ENCODE measurements at regions not wholly inside any gene's neighbourhood (a gene's known extent, or its start where the extent isn't known, plus 50 kb on each side); places are given as distances from the start of the nearest gene placed in this dataset.

DNA sequence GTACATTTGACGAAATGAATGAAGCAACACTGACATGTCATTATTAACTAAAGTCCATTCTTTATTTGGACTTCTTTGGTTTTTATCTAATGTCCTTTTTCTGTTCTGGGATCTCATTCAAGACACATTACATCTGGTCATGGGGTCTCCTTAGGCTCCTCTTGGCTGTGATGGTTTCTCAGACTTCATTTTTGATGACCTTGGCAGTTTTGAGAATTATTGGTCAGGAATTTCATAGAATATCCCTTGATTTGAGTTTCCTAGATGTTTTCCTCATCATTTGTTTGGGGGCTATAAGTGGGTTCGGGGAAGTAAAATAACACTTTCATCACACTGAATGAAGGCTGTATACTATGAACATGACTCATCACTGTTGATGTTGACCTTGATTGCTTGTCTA is 770.6 kb downstream of the AACS start:
- TF ChIP-seq, protein P1, sequence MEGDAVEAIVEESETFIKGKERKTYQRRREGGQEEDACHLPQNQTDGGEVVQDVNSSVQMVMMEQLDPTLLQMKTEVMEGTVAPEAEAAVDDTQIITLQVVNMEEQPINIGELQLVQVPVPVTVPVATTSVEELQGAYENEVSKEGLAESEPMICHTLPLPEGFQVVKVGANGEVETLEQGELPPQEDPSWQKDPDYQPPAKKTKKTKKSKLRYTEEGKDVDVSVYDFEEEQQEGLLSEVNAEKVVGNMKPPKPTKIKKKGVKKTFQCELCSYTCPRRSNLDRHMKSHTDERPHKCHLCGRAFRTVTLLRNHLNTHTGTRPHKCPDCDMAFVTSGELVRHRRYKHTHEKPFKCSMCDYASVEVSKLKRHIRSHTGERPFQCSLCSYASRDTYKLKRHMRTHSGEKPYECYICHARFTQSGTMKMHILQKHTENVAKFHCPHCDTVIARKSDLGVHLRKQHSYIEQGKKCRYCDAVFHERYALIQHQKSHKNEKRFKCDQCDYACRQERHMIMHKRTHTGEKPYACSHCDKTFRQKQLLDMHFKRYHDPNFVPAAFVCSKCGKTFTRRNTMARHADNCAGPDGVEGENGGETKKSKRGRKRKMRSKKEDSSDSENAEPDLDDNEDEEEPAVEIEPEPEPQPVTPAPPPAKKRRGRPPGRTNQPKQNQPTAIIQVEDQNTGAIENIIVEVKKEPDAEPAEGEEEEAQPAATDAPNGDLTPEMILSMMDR (IDR thresholded peaks at IDR 0.05; ENCODE audit: control insufficient read depth, insufficient read depth, low read depth, low read length, missing control alignments): no peak
- no peak overlapping the region for H3K4me3 ChIP-seq (ENCODE audit: control insufficient read depth, low read depth, low read length)
- DNase-seq (ENCODE audit: low read depth): no peak

DNA sequence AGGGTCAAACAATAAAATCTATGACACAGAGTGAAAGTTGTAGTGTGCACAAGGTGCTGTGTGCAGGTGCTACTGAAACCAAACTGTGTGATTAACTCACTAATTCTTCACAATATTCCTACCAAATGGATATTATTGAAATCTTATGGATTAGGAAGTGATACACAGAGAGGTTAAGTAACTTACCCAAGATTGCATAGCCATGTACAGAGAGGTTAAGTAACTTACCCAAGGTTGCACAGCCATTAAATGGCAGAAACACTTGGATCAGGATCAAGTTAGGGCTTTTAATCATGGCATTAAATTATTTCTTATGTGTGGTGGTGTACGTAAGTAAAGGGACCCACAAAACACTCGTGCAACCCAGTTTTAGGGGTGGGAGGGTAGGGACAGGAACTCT is 771.4 kb downstream of the AACS start:
- H3K4me3 ChIP-seq (ENCODE audit: control insufficient read depth, low read depth, low read length): no peak overlapping the region
- DNase-seq (ENCODE audit: low read depth): no peak
- TF ChIP-seq, protein P1 (IDR thresholded peaks at IDR 0.05; ENCODE audit: control insufficient read depth, insufficient read depth, low read depth, low read length, missing control alignments): no peak

DNA sequence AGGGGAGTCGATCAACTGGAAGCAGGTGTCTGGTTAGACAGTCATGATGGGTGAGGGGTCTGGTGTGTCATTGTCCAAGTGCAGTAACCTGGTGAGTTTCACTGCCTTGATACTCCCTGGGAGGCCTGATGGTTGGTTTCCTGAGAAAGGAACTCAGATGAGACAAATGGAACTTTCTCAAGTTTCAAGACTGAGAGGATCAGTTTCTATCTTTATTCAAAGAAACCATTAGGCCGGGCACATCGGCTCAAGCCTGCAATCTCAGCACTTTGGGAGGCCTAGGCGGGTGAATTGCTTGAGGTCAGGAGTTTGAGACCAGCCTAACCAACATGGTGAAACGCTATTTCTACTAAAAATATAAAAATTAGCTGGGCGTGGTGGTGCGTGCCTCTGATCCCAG is 776.1 kb downstream of the AACS start:
- DNase-seq (ENCODE audit: low read depth): no peak
- no peak overlapping the region for H3K4me3 ChIP-seq (ENCODE audit: control insufficient read depth, low read depth, low read length)
- TF ChIP-seq, protein P1 (IDR thresholded peaks at IDR 0.05; ENCODE audit: control insufficient read depth, insufficient read depth, low read depth, low read length, missing control alignments): no peak

DNA sequence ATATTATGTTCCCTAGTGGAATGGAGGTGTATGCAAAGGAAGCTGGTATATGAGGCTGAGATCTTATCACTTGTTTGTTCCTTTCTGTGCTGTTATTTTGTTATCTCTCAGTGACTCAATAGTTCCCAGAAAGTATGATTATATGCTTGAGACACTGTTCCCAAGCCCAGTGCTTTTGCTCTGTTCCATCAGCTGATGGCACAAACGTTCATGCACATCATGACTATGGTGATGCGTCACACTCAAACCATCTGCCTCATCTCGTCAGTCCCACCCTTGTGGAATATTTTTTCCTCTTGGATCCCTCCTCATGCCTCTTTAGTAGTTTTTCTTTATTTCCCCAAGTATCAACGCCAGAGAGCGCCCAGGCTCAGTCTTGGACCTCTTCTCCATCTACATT is 786.9 kb downstream of the AACS start:
- DNase-seq (ENCODE audit: low read depth): no peak
- TF ChIP-seq, protein P1 (IDR thresholded peaks at IDR 0.05; ENCODE audit: control insufficient read depth, insufficient read depth, low read depth, low read length, missing control alignments): no peak
- H3K4me3 ChIP-seq (ENCODE audit: control insufficient read depth, low read depth, low read length): no peak overlapping the region

DNA sequence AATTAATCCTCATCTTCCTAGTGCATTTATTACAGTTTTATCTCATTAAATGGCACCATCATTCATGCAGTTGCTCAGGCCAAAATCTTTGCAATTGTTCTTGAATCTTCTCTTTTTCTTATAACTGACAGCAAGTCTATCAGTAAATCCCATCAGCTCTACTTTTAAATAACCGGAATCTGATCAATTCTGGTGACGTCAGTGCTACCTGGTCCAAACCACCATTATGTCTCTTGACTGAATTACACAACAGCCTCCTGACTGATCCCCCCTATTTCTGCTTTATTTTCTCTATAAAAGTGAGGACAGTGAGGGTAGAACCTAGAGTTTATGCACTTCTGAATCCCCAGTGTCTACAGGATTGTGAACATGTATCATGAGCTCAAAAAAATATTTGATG is 787.4 kb downstream of the AACS start:
- DNase-seq (ENCODE audit: low read depth): no peak
- H3K4me3 ChIP-seq (ENCODE audit: control insufficient read depth, low read depth, low read length): no peak overlapping the region
- TF ChIP-seq, protein P1 (IDR thresholded peaks at IDR 0.05; ENCODE audit: control insufficient read depth, insufficient read depth, low read depth, low read length, missing control alignments): no peak

DNA sequence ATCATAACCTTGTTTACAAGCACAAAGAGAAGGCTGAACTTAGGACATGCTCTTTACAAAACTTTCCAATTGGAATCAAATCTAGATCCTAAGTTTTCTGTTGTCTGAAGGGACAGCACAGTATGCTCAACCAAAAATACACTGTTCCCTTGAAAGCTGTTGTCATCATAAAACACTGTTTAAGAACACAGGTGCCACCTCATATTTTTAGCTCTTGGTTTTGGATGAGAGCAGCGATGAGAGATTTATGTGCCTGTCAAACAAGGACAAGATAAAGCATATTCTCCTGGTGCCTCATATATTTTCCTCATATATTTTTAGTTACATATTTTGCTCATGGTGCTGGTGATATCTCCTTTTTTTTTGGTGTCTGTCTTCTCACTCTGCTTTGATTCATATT is 788.4 kb downstream of the AACS start:
- TF ChIP-seq, protein P1 (IDR thresholded peaks at IDR 0.05; ENCODE audit: control insufficient read depth, insufficient read depth, low read depth, low read length, missing control alignments): no peak
- no peak for DNase-seq (ENCODE audit: low read depth)
- no peak overlapping the region for H3K4me3 ChIP-seq (ENCODE audit: control insufficient read depth, low read depth, low read length)

DNA sequence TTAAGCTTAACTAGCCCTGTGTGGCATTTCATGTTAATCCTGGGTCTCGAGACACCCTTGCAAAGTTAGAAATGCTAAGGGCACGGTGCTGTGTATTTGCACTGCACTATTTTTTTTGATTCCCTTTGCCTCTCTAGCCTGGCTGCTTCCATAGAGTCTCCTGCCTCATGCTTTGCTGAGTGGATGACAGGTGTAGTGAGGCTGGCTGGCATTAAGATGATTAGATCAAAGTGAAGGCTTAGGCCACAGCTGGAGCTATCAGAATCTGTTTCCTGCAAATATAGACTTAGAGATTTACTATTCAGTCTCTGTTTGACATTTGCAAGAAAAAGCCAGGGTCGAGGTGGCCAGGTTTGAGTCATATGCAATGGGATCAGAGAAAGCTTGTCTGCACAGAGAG is 791.1 kb downstream of the AACS start:
- no peak overlapping the region for H3K4me3 ChIP-seq (ENCODE audit: control insufficient read depth, low read depth, low read length)
- TF ChIP-seq, protein P1 (IDR thresholded peaks at IDR 0.05; ENCODE audit: control insufficient read depth, insufficient read depth, low read depth, low read length, missing control alignments): no peak
- no peak for DNase-seq (ENCODE audit: low read depth)
